Effector memory CD4-positive, alpha-beta T cell (primary cell): ENCODE measurements at regions not wholly inside any gene's neighbourhood (a gene's known extent, or its start where the extent isn't known, plus 50 kb on each side); places are given as distances from the start of the nearest gene placed in this dataset.

Experiments used
- DNase-seq, 3 donors: peaks; one replicate each; pipeline ENCODE4 v3.0.0-alpha.2; 2020
- H3K27ac ChIP-seq: 2 replicates; pipeline ENCODE4 v1.7.0; 2013; ENCODE audit warnings: mild to moderate bottlenecking, low read length, moderate library complexity; ENCODE audit not compliant: insufficient read depth, poor library complexity, severe bottlenecking
- H3K27me3 ChIP-seq: replicated peaks from 2 replicates; pipeline ENCODE4 v1.7.0; 2013; ENCODE audit warnings: mild to moderate bottlenecking, low read length; ENCODE audit not compliant: insufficient read depth, control insufficient read depth, poor library complexity, severe bottlenecking
- H3K36me3 ChIP-seq: 2 replicates; pipeline ENCODE4 v1.7.0; 2013; ENCODE audit warnings: mild to moderate bottlenecking, low read length, moderate library complexity; ENCODE audit not compliant: control insufficient read depth, insufficient read depth
- H3K4me1 ChIP-seq: 2 replicates; pipeline ENCODE4 v1.7.0; 2013; ENCODE audit warnings: low read length, mild to moderate bottlenecking; ENCODE audit not compliant: control insufficient read depth, insufficient read depth, poor library complexity, severe bottlenecking
- H3K4me3 ChIP-seq: 2 replicates; pipeline ENCODE4 v1.7.0; 2013; ENCODE audit warnings: low read length, low read depth, mild to moderate bottlenecking; ENCODE audit not compliant: insufficient read depth, poor library complexity, severe bottlenecking
- H3K9me3 ChIP-seq: 2 replicates; pipeline ENCODE4 v1.7.0; 2013; ENCODE audit warnings: mild to moderate bottlenecking, low read length, moderate library complexity; ENCODE audit not compliant: control insufficient read depth

DNA sequence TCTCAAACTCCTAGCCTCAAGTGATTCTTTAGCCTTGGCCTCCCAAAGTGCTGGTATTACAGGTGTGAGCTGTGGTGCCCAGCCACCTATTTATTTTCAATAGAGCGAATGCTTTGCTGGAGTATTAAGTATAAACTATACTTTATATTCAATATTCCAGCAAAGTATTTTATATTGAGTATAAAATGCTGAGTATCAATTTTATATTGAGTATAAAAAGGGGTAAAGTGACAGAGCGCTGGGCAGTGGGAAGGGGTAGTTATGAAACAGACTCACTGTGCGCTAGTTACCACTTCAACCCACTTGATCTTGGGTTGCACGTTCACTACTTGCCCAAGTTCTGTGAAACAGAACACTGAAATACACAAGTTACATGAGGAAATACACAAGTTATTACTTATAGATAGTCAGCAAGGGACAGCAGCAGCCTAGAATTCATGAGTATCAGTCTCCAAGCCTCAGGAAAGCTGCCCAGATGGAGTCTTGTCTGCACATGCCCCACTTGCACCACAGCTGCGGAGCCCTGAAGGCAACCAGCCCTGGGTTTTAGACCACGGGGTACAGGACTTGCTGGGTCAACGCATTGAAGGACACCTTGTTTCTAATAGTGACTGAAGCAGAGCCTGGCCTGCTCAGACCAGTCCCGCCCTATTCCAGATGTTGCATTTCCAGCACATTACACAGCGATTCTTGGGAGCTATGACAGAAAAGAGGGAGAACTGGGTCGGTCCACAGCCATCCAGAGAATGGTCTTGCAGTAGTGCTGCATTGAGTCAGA, 51.6 kb upstream of the SYT13 start:
- H3K4me3 ChIP-seq = no peak overlapping the region
- H3K9me3 ChIP-seq = no peaks in the 10 kb centered on the region
- DNase-seq = no peak
- peaks cover 6% of the 10 kb centered on the region for H3K4me1 ChIP-seq
- no peak overlapping the region for H3K27ac ChIP-seq
- no peaks in the 10 kb centered on the region for H3K27me3 ChIP-seq
- H3K36me3 ChIP-seq = no peaks in the 10 kb centered on the region

DNA sequence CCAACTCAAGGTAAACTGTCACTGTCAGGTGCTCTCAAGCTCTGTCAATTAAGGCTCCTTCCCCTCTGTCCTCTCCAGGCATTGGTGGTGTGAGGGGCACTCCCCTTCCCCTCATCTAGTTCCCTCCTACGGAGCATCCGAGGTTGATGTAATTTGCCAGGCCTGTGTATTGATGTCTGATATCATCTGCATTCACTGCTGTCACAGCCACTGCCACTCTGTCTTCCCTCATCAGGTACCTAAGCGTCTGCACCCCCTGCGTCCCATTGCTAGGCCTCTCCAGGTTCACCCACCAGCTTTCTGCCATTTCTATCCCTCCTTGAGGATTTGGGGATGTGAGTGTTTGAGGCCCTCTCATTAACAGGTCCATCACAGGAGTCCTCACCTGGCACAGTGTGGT, 50.0 kb upstream of the SYT13 start:
- no peaks in the 10 kb centered on the region for H3K27me3 ChIP-seq

More for the DNA sequence above, 50.0 kb upstream of the SYT13 start:
- H3K27ac ChIP-seq = no peak overlapping the region
- peaks cover 6% of the 10 kb centered on the region for H3K4me1 ChIP-seq
- H3K9me3 ChIP-seq = no peaks in the 10 kb centered on the region
- no peak for DNase-seq
- H3K36me3 ChIP-seq = no peaks in the 10 kb centered on the region
- H3K4me3 ChIP-seq = no peak overlapping the region
